ENCODE measurements at regions not wholly inside any gene's neighbourhood (a gene's known extent, or its start where the extent isn't known, plus 50 kb on each side); places are given as distances from the start of the nearest gene placed in this dataset.

GRCh38 chr22:47297261-47298016 is 535.0 kb downstream of the TBC1D22A start:
- no peak for DNase-seq (ENCODE audit: low read depth, low spot score)

- no peak for DNase-seq (ENCODE audit: low read depth, low spot score)
Observed at GRCh38 chr22:47296405-47297260, 534.2 kb downstream of the TBC1D22A start.

GRCh38 chr22:47295982-47296381 is 533.5 kb downstream of the TBC1D22A start:
- DNase-seq (ENCODE audit: low read depth, low spot score): no peak

- DNase-seq (ENCODE audit: low read depth, low spot score): no peak
Observed at GRCh38 chr22:47295226-47295901, 532.9 kb downstream of the TBC1D22A start.

GRCh38 chr22:47294576-47294975 is 532.1 kb downstream of the TBC1D22A start:
- no peak for DNase-seq (ENCODE audit: low read depth, low spot score)

- DNase-seq (ENCODE audit: low read depth, low spot score): no peak
Observed at GRCh38 chr22:47294222-47294532, 531.7 kb downstream of the TBC1D22A start.

- no peak for DNase-seq (ENCODE audit: low read depth, low spot score)
Observed at GRCh38 chr22:47293368-47294221, 531.1 kb downstream of the TBC1D22A start.

GRCh38 chr22:47292546-47293320 is 530.3 kb downstream of the TBC1D22A start:
- peak; percentile 51 for DNase-seq (ENCODE audit: low read depth, low spot score)

GRCh38 chr22:47291565-47292495 is 529.4 kb downstream of the TBC1D22A start:
- DNase-seq (ENCODE audit: low read depth, low spot score): no peak

- no peak for DNase-seq (ENCODE audit: low read depth, low spot score)
Observed at GRCh38 chr22:47290706-47291430, 528.4 kb downstream of the TBC1D22A start.

- DNase-seq (ENCODE audit: low read depth, low spot score): no peak
Observed at GRCh38 chr22:47289336-47289985, 527.0 kb downstream of the TBC1D22A start.

- no peak for DNase-seq (ENCODE audit: low read depth, low spot score)
Observed at GRCh38 chr22:47288680-47289079, 526.2 kb downstream of the TBC1D22A start.

- DNase-seq (ENCODE audit: low read depth, low spot score): no peak
Observed at GRCh38 chr22:47287516-47287915, 525.1 kb downstream of the TBC1D22A start.

- no peak for DNase-seq (ENCODE audit: low read depth, low spot score)
Observed at GRCh38 chr22:47286590-47286989, 524.1 kb downstream of the TBC1D22A start.

- no peak for DNase-seq (ENCODE audit: low read depth, low spot score)
Observed at GRCh38 chr22:47285981-47286380, 523.5 kb downstream of the TBC1D22A start.

- DNase-seq (ENCODE audit: low read depth, low spot score): no peak
Observed at GRCh38 chr22:47284822-47285221, 522.4 kb downstream of the TBC1D22A start.

GRCh38 chr22:47284360-47284759 is 521.9 kb downstream of the TBC1D22A start:
- DNase-seq (ENCODE audit: low read depth, low spot score): no peak

- no peak for DNase-seq (ENCODE audit: low read depth, low spot score)
Observed at GRCh38 chr22:47283616-47284270, 521.3 kb downstream of the TBC1D22A start.
